DOHH2 (cell line): ENCODE measurements at regions not wholly inside any gene's neighbourhood (a gene's known extent, or its start where the extent isn't known, plus 50 kb on each side); places are given as distances from the start of the nearest gene placed in this dataset.

ENCODE experiments used
- H3F3A ChIP-seq: fragments of 200-600 bp; sonication (generic), shearing (Covaris generic); 2 replicates; pipeline ENCODE4 v1.6.0; 2016; ENCODE audit warnings: antibody characterized with exemption, mild to moderate bottlenecking; ENCODE audit not compliant: control insufficient read depth, insufficient read depth
- H3K27ac ChIP-seq: fragments of 200-600 bp; sonication (generic); 2 replicates; pipeline ENCODE4 v1.5.1; 2014; ENCODE audit warnings: low read depth, mild to moderate bottlenecking, low read length, moderate library complexity
- H3K27me3 ChIP-seq: fragments of 200-600 bp; sonication (generic); 2 replicates; pipeline ENCODE4 v1.6.1; 2014; ENCODE audit warnings: mild to moderate bottlenecking, low read length, mixed read lengths; ENCODE audit not compliant: control insufficient read depth
- H3K36me3 ChIP-seq: fragments of 200-600 bp; sonication (generic); 2 replicates; pipeline ENCODE4 v1.6.1; 2014; ENCODE audit warnings: mild to moderate bottlenecking, low read length, moderate library complexity, mixed read lengths; ENCODE audit not compliant: control insufficient read depth
- H3K4me1 ChIP-seq: fragments of 200-600 bp; sonication (generic); 2 replicates; pipeline ENCODE4 v1.6.1; 2014; ENCODE audit warnings: mild to moderate bottlenecking, low read length, mixed read lengths; ENCODE audit not compliant: control insufficient read depth
- H3K4me2 ChIP-seq: fragments of 200-600 bp; sonication (generic); 2 replicates; pipeline ENCODE4 v1.6.0; 2014; ENCODE audit warnings: mild to moderate bottlenecking, low read length, moderate library complexity
- H3K4me3 ChIP-seq: fragments of 200-600 bp; sonication (generic); 2 replicates; pipeline ENCODE4 v1.5.1; 2014; ENCODE audit warnings: mild to moderate bottlenecking, low read length, mixed read lengths
- H3K79me2 ChIP-seq: fragments of 200-600 bp; sonication (generic); 2 replicates; pipeline ENCODE4 v1.6.1; 2014; ENCODE audit warnings: mild to moderate bottlenecking, low read length, mixed read lengths; ENCODE audit not compliant: control insufficient read depth
- H3K9me2 ChIP-seq: fragments of 200-600 bp; sonication (generic); replicated peaks from 2 replicates; pipeline ENCODE4 v1.6.1; 2014; ENCODE audit warnings: mild to moderate bottlenecking, low read length, mixed read lengths; ENCODE audit not compliant: control insufficient read depth
- H3K9me3 ChIP-seq: fragments of 200-600 bp; sonication (generic); 2 replicates; pipeline ENCODE4 v1.6.1; 2014; ENCODE audit warnings: antibody characterized with exemption, low read length, mixed read lengths; ENCODE audit not compliant: control insufficient read depth, insufficient read depth
- H4K20me1 ChIP-seq: fragments of 200-600 bp; sonication (generic); 2 replicates; pipeline ENCODE4 v1.6.0; 2014; ENCODE audit warnings: low read depth, mild to moderate bottlenecking, antibody characterized with exemption, low read length, moderate library complexity; ENCODE audit not compliant: control insufficient read depth, insufficient read depth
- EZH2phosphoT487 ChIP-seq: fragments of 200-600 bp; sonication (generic); IDR thresholded peaks from 2 replicates; pipeline ENCODE4 v1.6.1; 2017; ENCODE audit warnings: borderline replicate concordance, mild to moderate bottlenecking, antibody characterized with exemption, low read length, moderate library complexity, mixed read lengths
- TF ChIP-seq, protein P1 (sequence below): fragments of 200-600 bp; sonication (generic); IDR thresholded peaks from one replicate; pipeline ENCODE4 v1.5.1; 2014; ENCODE audit warnings: antibody characterized with exemption, mild to moderate bottlenecking, low read depth, low read length; ENCODE audit not compliant: poor library complexity, severe bottlenecking

DNA sequence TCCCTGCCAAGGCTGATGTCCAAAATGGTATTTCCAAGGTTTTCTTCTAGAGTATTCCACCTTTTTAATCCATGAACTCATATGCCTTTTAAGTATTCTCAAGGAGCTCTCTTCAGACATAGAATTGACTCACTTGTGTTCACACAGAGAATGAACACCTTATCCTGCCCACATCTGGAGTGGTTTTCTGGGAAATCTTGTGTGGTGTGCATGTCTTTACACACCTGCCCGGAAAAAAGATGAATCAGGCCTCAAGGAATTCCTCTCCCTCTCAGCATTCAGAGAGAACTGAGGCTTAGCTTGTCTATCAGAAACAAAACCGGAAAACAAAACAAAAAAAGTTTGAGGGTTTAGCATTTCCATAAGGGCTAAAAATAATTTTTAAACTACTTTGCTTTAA lies 148.8 kb downstream of the TFAP2A start:
- Histone ChIP-seq H3K4me1 (no peaks in the 10 kb centered on the region), H3K4me3 (no peak overlapping the region), H3K36me3 (no peaks in the 10 kb centered on the region), H3F3A (no peaks in the 10 kb centered on the region), H3K27me3 (no peaks in the 10 kb centered on the region), H3K27ac (no peak overlapping the region), H3K9me3 (no peaks in the 10 kb centered on the region), H3K79me2 (no peaks in the 10 kb centered on the region), H3K9me2 (no peaks in the 10 kb centered on the region), H3K4me2 (no peak overlapping the region), H4K20me1 (no peaks in the 10 kb centered on the region)
- TF ChIP-seq, protein P1, sequence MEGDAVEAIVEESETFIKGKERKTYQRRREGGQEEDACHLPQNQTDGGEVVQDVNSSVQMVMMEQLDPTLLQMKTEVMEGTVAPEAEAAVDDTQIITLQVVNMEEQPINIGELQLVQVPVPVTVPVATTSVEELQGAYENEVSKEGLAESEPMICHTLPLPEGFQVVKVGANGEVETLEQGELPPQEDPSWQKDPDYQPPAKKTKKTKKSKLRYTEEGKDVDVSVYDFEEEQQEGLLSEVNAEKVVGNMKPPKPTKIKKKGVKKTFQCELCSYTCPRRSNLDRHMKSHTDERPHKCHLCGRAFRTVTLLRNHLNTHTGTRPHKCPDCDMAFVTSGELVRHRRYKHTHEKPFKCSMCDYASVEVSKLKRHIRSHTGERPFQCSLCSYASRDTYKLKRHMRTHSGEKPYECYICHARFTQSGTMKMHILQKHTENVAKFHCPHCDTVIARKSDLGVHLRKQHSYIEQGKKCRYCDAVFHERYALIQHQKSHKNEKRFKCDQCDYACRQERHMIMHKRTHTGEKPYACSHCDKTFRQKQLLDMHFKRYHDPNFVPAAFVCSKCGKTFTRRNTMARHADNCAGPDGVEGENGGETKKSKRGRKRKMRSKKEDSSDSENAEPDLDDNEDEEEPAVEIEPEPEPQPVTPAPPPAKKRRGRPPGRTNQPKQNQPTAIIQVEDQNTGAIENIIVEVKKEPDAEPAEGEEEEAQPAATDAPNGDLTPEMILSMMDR = no peak
- TF ChIP-seq EZH2phosphoT487 = no peak

DNA sequence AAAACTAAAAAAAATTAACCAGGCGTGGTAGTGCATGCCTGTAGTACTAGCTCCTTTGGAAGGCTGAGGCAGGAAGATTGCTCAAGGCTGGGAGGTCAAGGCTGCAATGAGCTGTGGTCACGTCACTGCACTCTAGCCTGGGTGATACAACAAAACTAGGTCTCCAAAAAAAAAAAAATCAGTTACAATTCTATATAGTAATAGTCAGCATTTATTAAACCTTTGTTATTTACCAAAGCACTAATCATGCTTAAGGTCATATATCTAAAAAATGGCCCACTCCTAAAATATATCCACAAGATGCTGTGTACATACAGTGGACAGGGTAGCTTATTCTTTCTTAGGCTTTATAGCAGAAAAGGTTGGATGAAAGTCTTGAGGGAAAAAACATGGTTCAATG lies 152.4 kb downstream of the TFAP2A start:
- no peak overlapping the region for H3K4me3 ChIP-seq
- no peak overlapping the region for H3K4me2 ChIP-seq
- no peaks in the 10 kb centered on the region for H3K4me1 ChIP-seq
- no peaks in the 10 kb centered on the region for H3K9me2 ChIP-seq
- no peaks in the 10 kb centered on the region for H3F3A ChIP-seq
- no peaks in the 10 kb centered on the region for H4K20me1 ChIP-seq
- H3K79me2 ChIP-seq = no peaks in the 10 kb centered on the region
- H3K36me3 ChIP-seq = no peaks in the 10 kb centered on the region
- no peak overlapping the region for H3K27ac ChIP-seq
- TF ChIP-seq, protein P1 = no peak
- TF ChIP-seq EZH2phosphoT487 = no peak
- H3K9me3 ChIP-seq = no peaks in the 10 kb centered on the region
- H3K27me3 ChIP-seq = no peaks in the 10 kb centered on the region

DNA sequence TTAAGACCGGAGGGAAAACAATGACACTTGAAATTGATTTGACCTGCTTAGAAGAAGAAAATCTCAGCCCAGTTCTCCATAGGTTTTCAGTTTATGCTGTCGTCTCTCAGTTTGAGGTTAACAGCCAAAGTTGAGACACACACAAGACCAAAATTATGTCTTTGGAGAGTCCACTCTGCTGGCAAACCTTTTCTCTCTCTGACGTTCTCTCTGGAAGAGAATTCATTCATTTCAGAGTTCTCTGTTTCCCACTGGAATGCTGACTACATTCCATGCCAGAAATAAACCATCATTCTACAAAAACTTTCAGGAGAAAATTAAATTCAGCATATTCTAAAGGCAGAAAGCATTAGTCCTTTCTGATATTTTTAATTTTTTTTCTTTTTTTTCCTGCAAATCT lies 155.2 kb downstream of the TFAP2A start:
- H4K20me1 ChIP-seq = no peaks in the 10 kb centered on the region
- H3K9me3 ChIP-seq = no peaks in the 10 kb centered on the region
- H3K36me3 ChIP-seq = no peaks in the 10 kb centered on the region
- H3K79me2 ChIP-seq = no peaks in the 10 kb centered on the region
- no peak overlapping the region for H3K4me3 ChIP-seq
- no peaks in the 10 kb centered on the region for H3F3A ChIP-seq
- TF ChIP-seq, protein P1 = no peak
- TF ChIP-seq EZH2phosphoT487 = no peak
- H3K27me3 ChIP-seq = peaks cover 5% of the 10 kb centered on the region
- no peaks in the 10 kb centered on the region for H3K4me1 ChIP-seq
- no peaks in the 10 kb centered on the region for H3K9me2 ChIP-seq
- H3K4me2 ChIP-seq = no peak overlapping the region
- no peak overlapping the region for H3K27ac ChIP-seq

DNA sequence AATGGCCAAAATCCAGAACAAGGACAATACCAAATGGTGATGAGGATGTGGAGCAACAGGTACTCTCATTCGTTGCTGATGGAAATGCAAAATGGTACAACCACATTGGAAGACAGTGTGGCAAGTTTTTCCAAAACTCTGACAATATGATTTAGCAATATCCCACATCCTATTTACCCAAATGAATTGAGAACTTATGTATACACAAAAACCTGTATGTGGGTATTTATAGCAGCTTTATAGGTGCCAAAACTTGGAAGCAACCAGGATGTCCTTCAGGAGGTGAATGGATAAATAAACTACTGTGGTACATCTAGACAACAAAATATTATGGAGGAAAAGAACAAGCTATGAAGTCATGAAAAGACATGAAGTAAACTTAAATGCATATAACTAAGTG lies 156.5 kb downstream of the TFAP2A start:
- Histone ChIP-seq H3K27me3 (peaks cover 5% of the 10 kb centered on the region), H3K4me2 (no peak overlapping the region), H3K9me3 (no peaks in the 10 kb centered on the region), H3F3A (no peaks in the 10 kb centered on the region), H3K9me2 (no peaks in the 10 kb centered on the region), H3K4me3 (no peak overlapping the region), H3K27ac (no peak overlapping the region), H4K20me1 (no peaks in the 10 kb centered on the region), H3K36me3 (no peaks in the 10 kb centered on the region), H3K79me2 (no peaks in the 10 kb centered on the region), H3K4me1 (no peaks in the 10 kb centered on the region)
- TF ChIP-seq EZH2phosphoT487 = no peak
- TF ChIP-seq, protein P1 = no peak
